Type B pancreatic cell (in vitro differentiated cells): ENCODE measurements at regions not wholly inside any gene's neighbourhood (a gene's known extent, or its start where the extent isn't known, plus 50 kb on each side); places are given as distances from the start of the nearest gene placed in this dataset.
A peak's percentile ranks its signal among the peaks of the same experiment; 100 is the strongest.

ENCODE experiments used
- DNase-seq: peaks from one replicate; pipeline ENCODE4 v3.0.0; 2021; ENCODE audit warnings: mixed read lengths; ENCODE audit not compliant: unreplicated experiment; ENCODE audit errors: extremely low spot score
- H3K27ac Mint-ChIP-seq: 2 replicates; pipeline ENCODE4 v1.8.0; 2021; ENCODE audit warnings: mild to moderate bottlenecking, mixed read lengths
- H3K27me3 Mint-ChIP-seq: 2 replicates; pipeline ENCODE4 v1.8.0; 2021; ENCODE audit warnings: mixed read lengths
- H3K36me3 Mint-ChIP-seq: 2 replicates; pipeline ENCODE4 v1.8.0; 2021; ENCODE audit warnings: mixed read lengths
- H3K4me1 Mint-ChIP-seq: one replicate; pipeline ENCODE4 v1.8.0; 2021; ENCODE audit warnings: mixed read lengths; ENCODE audit not compliant: unreplicated experiment
- H3K4me3 Mint-ChIP-seq: 2 replicates; pipeline ENCODE4 v1.8.0; 2021; ENCODE audit warnings: mild to moderate bottlenecking, mixed read lengths
- H3K9me3 Mint-ChIP-seq: 2 replicates; pipeline ENCODE4 v1.8.0; 2021; ENCODE audit warnings: mixed read lengths
- CTCF ChIP-seq: fragments of 200-600 bp; sonication (generic); conservative IDR thresholded peaks from 2 replicates; pipeline ENCODE4 v1.5.0; 2021; ENCODE audit warnings: antibody characterized with exemption, mild to moderate bottlenecking

GRCh38 chrX:39948582-39948981, 149.2 kb downstream of the BCOR start:
- TF ChIP-seq CTCF: no peak
- Mint-ChIP-seq H3K27me3 (no peaks in the 10 kb centered on the region), H3K9me3 (no peaks in the 10 kb centered on the region), H3K4me3 (no peak overlapping the region), H3K36me3 (no peaks in the 10 kb centered on the region), H3K27ac (peak overlapping the region; percentile 56), H3K4me1 (peaks cover 8% of the 10 kb centered on the region)
- DNase-seq: no peak

- Mint-ChIP-seq H3K9me3 (no peaks in the 10 kb centered on the region), H3K27me3 (no peaks in the 10 kb centered on the region), H3K36me3 (no peaks in the 10 kb centered on the region), H3K27ac (no peak overlapping the region), H3K4me3 (no peak overlapping the region), H3K4me1 (peaks cover 18% of the 10 kb centered on the region)
- DNase-seq: no peak
- no peak for TF ChIP-seq CTCF
Measured at GRCh38 chrX:39950018-39950688, 147.6 kb downstream of the BCOR start.

- no peaks in the 10 kb centered on the region for H3K36me3 Mint-ChIP-seq
- no peaks in the 10 kb centered on the region for H3K9me3 Mint-ChIP-seq
- H3K4me3 Mint-ChIP-seq: no peak overlapping the region
Measured at GRCh38 chrX:39952989-39953388, 144.8 kb downstream of the BCOR start.

GRCh38 chrX:39953879-39954278, 143.9 kb downstream of the BCOR start:
- Mint-ChIP-seq H3K27ac (no peak overlapping the region), H3K36me3 (no peaks in the 10 kb centered on the region), H3K9me3 (no peaks in the 10 kb centered on the region), H3K4me1 (peaks cover 17% of the 10 kb centered on the region), H3K27me3 (no peaks in the 10 kb centered on the region), H3K4me3 (no peak overlapping the region)
- no peak for DNase-seq
- TF ChIP-seq CTCF: no peak

More at GRCh38 chrX:39952989-39953388, 144.8 kb downstream of the BCOR start:
- TF ChIP-seq CTCF: no peak
- H3K27me3 Mint-ChIP-seq: no peaks in the 10 kb centered on the region
- no peak for DNase-seq
- no peak overlapping the region for H3K27ac Mint-ChIP-seq
- peaks cover 21% of the 10 kb centered on the region for H3K4me1 Mint-ChIP-seq

GRCh38 chrX:39954851-39955250, 142.9 kb downstream of the BCOR start:
- H3K36me3 Mint-ChIP-seq: no peaks in the 10 kb centered on the region
- H3K9me3 Mint-ChIP-seq: no peaks in the 10 kb centered on the region
- peak overlapping the region; percentile 17 for H3K27ac Mint-ChIP-seq
- H3K4me1 Mint-ChIP-seq: peaks cover 16% of the 10 kb centered on the region
- TF ChIP-seq CTCF: no peak
- H3K4me3 Mint-ChIP-seq: peak overlapping the region; percentile 16
- no peak for DNase-seq
- H3K27me3 Mint-ChIP-seq: no peaks in the 10 kb centered on the region
